Glomerular visceral epithelial cell (primary cell): ENCODE measurements at regions not wholly inside any gene's neighbourhood (a gene's known extent, or its start where the extent isn't known, plus 50 kb on each side); places are given as distances from the start of the nearest gene placed in this dataset.

Source experiments
- DNase-seq: peaks from one replicate; pipeline ENCODE4 v3.0.0-alpha.2; 2016; ENCODE audit errors: extremely low spot score

- no peak for DNase-seq
Measured at GRCh38 chr16:73882651-73883050, 414.0 kb upstream of the PSMD7 start.

DNA sequence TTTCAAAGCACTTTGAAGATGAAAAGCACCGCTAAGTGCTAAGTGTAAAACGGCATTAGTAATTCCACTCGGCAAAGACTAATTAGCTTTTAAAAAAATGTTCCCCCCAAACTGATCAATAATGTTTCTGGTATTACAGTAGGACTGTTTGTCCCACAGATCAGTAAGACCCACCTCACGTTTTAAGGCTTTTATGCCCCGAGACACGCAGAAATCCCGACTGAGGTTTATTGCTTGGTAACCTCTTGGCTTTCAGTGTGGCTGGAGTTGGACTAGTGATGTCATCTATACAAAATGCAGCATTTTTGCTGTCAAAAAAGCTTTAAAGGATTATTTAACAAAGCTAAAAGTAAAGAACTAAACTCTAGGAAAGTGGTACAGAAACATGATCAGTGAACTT lies 414.6 kb upstream of the PSMD7 start:
- no peak for DNase-seq

DNA sequence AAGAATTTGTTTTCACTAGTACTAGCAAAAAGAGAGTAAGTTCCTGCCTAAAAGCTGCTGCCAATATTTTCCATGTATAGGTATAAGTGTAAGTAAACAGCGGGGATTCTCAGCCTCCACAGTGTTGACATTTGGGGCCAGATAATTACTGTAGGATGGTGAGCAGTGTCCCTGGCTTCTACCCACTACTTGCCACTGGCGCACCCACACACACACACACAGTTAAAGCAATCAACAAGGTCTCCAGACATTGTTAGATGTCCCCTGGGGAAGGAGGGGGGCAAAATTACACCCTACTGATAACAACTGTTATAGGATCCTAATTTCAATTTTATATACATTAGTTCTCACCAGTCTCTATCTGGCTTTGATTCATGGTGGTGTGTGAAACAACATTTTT lies 417.0 kb upstream of the PSMD7 start:
- no peak for DNase-seq

DNA sequence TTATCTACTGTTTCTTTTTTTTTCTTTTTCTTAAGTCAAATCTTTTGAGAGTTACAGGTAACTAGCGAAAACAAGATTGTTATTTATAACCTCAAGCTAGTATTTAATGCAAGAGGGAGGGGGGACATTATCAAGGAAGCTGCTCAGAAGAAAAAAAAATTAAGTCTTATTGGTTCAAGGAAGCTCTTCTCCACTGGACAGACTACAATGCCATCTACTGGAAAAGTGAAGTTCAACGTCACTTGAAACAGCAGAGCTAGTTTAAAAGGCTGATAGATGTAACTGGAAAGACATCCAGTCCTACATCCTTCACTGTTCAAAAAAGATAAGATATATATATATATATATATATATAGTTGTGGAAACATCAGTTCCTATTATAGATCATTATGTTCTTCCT lies 418.0 kb upstream of the PSMD7 start:
- peak; percentile 24 for DNase-seq

DNA sequence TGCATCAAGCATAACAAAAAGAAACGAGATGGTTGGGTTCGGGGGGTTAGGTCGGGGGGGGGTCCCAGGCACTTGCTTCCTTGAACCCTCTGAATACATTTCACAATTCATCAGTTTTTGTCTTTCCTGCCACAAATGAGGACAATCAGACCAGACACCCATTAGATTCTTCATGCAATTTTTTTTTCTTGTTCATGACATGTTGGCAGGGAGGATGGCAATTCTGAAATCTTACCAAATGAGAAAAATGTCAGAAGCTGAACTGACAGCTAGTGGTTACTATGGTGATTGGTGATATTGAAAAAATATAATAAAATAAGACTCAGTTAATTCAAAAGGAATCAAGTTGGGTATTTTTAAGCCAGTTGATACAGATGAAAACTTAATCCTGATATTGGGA lies 419.5 kb upstream of the PSMD7 start:
- DNase-seq: no peak

- no peak for DNase-seq
Measured at GRCh38 chr16:73875996-73876690, 420.5 kb upstream of the PSMD7 start.

DNA sequence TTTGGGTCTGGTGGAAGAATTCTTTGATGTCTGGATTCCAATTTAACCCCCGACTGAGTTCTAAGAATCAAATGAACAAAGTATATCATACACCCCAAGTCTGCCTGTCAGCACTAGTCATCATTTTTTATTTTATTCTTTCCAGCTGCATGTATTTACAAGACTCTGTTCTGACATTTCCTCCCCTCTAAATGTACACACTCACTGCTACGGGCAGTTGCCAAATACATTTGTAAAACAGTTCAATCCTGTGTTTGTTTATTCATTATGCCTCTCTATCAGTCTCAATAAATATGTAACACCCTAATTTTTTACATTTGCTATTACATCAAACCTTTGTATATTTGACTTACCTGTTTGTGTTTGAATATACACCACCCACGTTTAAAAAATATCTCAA lies 422.3 kb upstream of the PSMD7 start:
- no peak for DNase-seq

GRCh38 chr16:73873643-73874042 lies 423.0 kb upstream of the PSMD7 start:
- no peak for DNase-seq

GRCh38 chr16:73872856-73873255 lies 423.8 kb upstream of the PSMD7 start:
- no peak for DNase-seq

- DNase-seq: no peak
Measured at GRCh38 chr16:73871088-73871733, 425.4 kb upstream of the PSMD7 start.

GRCh38 chr16:73869126-73869525 lies 427.5 kb upstream of the PSMD7 start:
- no peak for DNase-seq

DNA sequence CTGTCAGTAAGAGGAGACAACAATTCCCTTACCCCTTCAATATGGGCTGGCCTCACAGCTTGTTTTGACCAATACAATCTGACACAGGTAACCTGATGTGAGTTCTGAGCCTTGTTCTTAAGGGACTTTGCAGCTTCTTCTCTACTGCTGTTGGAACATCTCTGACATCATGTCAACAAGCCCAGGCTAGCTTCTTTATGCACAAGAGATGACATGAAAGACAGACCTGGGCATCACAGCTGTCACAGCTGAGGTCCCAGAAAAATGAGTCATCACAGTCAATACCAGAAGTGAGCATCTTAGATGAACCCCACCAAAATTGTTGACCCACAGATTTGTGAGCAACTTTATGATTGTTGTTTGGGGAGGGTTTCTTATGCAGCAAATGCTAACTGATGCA lies 431.7 kb upstream of the PSMD7 start:
- DNase-seq: no peak

DNA sequence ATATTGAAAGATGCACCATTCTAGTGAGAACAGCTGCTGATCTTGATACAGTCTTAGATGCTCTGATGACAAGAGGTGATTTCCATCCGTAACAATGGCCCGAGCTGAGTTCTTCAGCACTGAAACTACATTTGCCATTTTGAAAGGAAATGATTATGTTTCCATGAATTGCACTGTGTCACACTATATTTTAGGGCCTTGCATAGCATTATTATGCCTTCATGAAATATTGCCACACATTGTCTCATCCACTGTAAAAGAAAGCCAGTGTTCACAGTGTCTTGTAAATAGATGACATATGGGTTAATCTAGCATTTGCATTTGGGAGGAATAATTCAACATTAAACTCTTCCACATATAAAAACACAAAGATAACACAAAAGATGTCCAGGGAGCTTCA lies 438.3 kb upstream of the PSMD7 start:
- no peak for DNase-seq

DNA sequence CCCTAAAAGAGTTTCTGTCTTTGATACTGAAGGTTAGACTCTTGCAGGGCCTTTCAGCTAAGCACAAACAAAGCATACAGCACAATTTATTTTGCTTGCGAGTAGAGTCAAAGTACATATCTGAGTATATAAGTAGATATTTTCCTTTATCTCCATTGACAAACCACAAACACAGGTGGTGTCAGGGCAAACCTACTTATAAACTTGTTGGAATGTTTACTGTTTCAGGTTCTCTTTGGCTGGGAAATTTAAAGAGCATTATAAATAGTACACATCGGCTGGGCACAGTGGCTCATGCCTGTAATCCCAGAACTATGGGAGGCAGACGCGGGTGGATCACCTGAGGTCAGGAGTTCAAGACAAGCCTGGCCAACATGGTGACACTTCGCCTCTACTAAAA lies 442.6 kb upstream of the PSMD7 start:
- no peak for DNase-seq

- no peak for DNase-seq
Measured at GRCh38 chr16:73852561-73852960, 444.1 kb upstream of the PSMD7 start.

- DNase-seq: no peak
Measured at GRCh38 chr16:73848993-73849392, 447.6 kb upstream of the PSMD7 start.

GRCh38 chr16:73847090-73847489 lies 449.5 kb upstream of the PSMD7 start:
- DNase-seq: no peak

- DNase-seq: no peak
Measured at GRCh38 chr16:73846356-73846755, 450.3 kb upstream of the PSMD7 start.

DNA sequence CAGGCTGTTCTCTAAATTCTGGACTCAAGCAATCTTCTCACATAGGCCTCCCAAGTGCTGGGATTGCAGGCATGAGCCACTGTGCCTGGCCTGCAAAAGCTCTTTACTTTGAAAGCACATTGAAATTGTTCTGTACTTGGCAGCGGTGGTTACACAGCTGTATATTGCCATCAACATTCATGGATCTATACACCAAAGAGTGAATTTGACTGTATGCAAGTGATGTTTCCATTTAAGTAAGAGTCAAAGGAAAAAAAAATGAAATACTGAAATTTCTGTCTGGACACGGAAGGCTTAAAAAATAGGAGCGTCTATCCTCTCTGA lies 450.6 kb upstream of the PSMD7 start:
- DNase-seq: no peak

- no peak for DNase-seq
Measured at GRCh38 chr16:73845238-73846006, 451.2 kb upstream of the PSMD7 start.

DNA sequence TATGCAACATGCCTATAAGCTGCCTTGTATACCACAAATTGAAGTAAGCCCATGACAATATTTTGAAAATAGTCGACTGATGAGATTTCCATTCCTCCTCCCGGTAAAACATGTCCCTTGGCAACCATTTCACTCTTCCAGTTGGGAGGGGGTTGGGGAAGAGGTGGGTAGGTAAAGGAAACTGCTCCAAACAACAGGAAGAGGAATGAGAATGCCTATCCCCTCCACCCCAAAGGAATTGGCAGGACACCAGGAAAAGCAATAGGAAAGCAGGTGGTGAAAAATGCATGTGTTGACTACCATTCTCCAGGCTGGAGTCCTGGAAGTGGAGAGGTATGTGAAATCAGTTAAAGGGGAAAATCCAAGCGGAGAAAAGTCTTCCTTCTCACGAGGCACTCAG lies 455.9 kb upstream of the PSMD7 start:
- DNase-seq: no peak

DNA sequence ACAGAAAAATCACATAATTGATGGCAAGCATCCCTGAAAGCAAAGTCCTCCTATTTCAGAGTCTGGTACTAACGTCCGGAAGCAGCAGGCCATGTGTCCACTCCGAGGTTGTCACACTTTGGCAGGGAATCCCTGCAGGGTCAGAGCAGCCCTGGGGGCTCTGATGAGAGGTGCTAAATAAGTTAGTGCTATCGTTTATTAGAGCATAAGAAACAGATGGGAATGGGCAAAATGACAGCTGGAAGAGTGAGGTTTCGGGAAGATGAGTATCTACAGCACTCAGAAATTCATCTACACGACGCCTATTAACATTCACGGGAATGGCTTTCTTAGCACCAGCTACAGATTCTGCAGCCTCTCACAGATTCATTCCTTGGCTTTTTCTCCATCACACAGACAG lies 465.4 kb upstream of the PSMD7 start:
- no peak for DNase-seq

DNA sequence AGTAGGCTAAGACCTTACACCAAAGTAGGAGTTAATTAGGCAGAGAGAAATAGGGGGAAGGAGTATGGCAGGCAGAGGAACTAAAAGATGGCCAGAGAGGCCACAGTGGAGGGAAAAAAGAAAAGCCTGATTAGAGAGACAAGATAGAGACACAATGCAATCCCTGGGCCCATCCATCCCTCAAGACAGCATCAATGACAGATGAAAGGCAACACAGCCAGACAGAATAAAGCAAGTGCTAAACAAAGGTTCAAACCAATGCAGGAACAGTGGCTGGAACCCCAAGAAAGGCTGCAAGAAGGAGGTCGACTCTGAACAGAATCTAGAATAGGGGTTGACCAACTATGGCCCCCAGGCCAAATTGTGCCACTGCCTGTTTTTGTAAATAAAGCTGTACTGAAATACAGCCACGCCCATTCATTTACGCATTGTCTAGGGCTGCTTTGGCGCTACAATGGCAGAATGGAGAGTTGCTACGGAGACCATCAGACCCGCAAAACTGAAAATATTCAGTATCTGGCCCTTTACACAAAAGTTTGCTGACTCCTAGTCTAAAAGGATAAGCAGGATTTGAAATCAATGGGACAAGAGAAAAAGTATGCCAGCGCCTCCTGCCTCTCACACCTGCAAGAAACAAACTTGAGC lies 473.3 kb upstream of the PSMD7 start:
- no peak for DNase-seq
